ENCODE measurements at regions not wholly inside any gene's neighbourhood (a gene's known extent, or its start where the extent isn't known, plus 50 kb on each side); places are given as distances from the start of the nearest gene placed in this dataset.

DNA sequence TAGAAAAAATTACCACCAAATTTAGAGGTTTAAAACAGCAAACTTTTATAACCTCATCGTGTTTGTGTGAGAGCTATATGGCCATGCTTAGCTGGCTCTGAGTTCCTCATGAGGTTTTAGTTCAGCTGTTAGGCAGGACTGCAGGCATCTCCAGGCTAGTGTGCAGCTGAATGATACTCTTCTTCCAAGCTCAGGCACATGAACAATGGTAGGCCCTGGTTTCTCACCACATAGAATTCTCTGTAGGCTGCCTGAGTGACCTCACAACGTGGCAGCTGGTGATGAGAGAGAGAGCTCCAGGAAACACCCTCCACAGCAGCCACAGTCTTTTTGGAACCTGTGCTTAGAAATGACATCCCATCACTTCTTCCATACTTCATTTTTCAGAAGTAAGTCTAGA is 540.6 kb upstream of the MIR17HG start:
- DNase-seq: no peak
- H3K4me2 ChIP-seq (ENCODE audit: low read length): no peak overlapping the region
- H2AFZ ChIP-seq (ENCODE audit: insufficient read depth, low read length, poor library complexity): no peak overlapping the region
- H3K4me3 ChIP-seq (ENCODE audit: low read depth, low read length): no peak overlapping the region
- no peak overlapping the region for H4K8ac ChIP-seq (ENCODE audit: low read depth, low read length)
- H3K79me2 ChIP-seq (ENCODE audit: control insufficient read depth, insufficient read depth, low read length, poor library complexity): no peaks in the 10 kb centered on the region
- no peak overlapping the region for H3K9ac ChIP-seq (ENCODE audit: low read length)
- no peaks in the 10 kb centered on the region for H3K9me3 ChIP-seq (ENCODE audit: insufficient read depth, low read depth, low read length)
- no peak overlapping the region for H2BK120ac ChIP-seq (ENCODE audit: insufficient read depth, low read length, poor library complexity)
- H3K4ac ChIP-seq (ENCODE audit: low read depth, low read length): no peak overlapping the region
- WGBS (ENCODE audit: extremely low coverage, insufficient coverage, insufficient read length): no CpG with 5 or more reads among the region's 2 CpGs
- no peak overlapping the region for H4K12ac ChIP-seq (ENCODE audit: low read depth, low read length)
- no peak overlapping the region for H2BK5ac ChIP-seq (ENCODE audit: low read depth, low read length, poor library complexity)
- H2BK12ac ChIP-seq (ENCODE audit: low read length): no peak overlapping the region
- H3K23ac ChIP-seq (ENCODE audit: low read length): no peak overlapping the region
- no peaks in the 10 kb centered on the region for H3K36me3 ChIP-seq (ENCODE audit: control insufficient read depth in 1 of 2, insufficient read depth in 2 of 2, low read length in 2 of 2)
- no peak overlapping the region for H2AK5ac ChIP-seq (ENCODE audit: low read length)
- no peak overlapping the region for H3K14ac ChIP-seq (ENCODE audit: low read length)
- no peaks in the 10 kb centered on the region for H3K27me3 ChIP-seq (ENCODE audit: insufficient read depth, low read length)
- H3K18ac ChIP-seq (ENCODE audit: low read length): no peak overlapping the region
- no peaks in the 10 kb centered on the region for H3K4me1 ChIP-seq (ENCODE audit: control insufficient read depth in 1 of 2, insufficient read depth in 2 of 2, low read length in 2 of 2)
- no peak overlapping the region for H4K91ac ChIP-seq (ENCODE audit: low read depth, low read length)
- no peaks in the 10 kb centered on the region for H3K79me1 ChIP-seq (ENCODE audit: low read length)
- H3K27ac ChIP-seq (ENCODE audit: low read depth, low read length): no peak overlapping the region

DNA sequence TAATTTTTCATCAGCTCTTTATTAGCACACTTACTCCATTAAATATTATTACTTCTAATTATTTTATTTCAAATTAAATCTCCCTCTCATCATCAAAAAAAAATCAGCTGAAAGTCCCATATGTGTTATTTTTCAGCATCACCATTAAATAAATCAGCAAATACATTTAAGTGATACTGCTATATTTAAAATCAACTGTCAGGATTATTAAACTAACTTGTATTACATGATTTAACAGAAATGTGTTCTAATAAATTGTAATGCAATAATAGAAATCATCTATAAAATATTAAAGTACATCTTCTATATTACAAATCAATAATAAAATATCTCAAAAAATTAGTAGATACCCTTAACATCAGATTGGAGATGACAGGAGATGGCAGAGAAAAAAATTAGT is 538.6 kb upstream of the MIR17HG start:
- Histone ChIP-seq H2BK120ac (ENCODE audit: insufficient read depth, low read length, poor library complexity) (no peak overlapping the region), H3K4ac (ENCODE audit: low read depth, low read length) (no peak overlapping the region), H3K4me2 (ENCODE audit: low read length) (no peak overlapping the region), H3K27ac (ENCODE audit: low read depth, low read length) (no peak overlapping the region), H3K4me3 (ENCODE audit: low read depth, low read length) (no peak overlapping the region), H4K12ac (ENCODE audit: low read depth, low read length) (no peak overlapping the region), H4K8ac (ENCODE audit: low read depth, low read length) (no peak overlapping the region), H3K9ac (ENCODE audit: low read length) (no peak overlapping the region), H3K4me1 (ENCODE audit: control insufficient read depth in 1 of 2, insufficient read depth in 2 of 2, low read length in 2 of 2) (no peaks in the 10 kb centered on the region), H2AFZ (ENCODE audit: insufficient read depth, low read length, poor library complexity) (no peak overlapping the region), H2BK12ac (ENCODE audit: low read length) (no peak overlapping the region), H4K91ac (ENCODE audit: low read depth, low read length) (no peak overlapping the region), H3K18ac (ENCODE audit: low read length) (no peak overlapping the region), H3K27me3 (ENCODE audit: insufficient read depth, low read length) (no peaks in the 10 kb centered on the region), H3K36me3 (ENCODE audit: control insufficient read depth in 1 of 2, insufficient read depth in 2 of 2, low read length in 2 of 2) (no peaks in the 10 kb centered on the region), H3K23ac (ENCODE audit: low read length) (no peak overlapping the region), H3K9me3 (ENCODE audit: insufficient read depth, low read depth, low read length) (no peaks in the 10 kb centered on the region), H3K79me1 (ENCODE audit: low read length) (no peaks in the 10 kb centered on the region), H2BK5ac (ENCODE audit: low read depth, low read length, poor library complexity) (no peak overlapping the region), H3K79me2 (ENCODE audit: control insufficient read depth, insufficient read depth, low read length, poor library complexity) (no peaks in the 10 kb centered on the region), H3K14ac (ENCODE audit: low read length) (no peak overlapping the region), H2AK5ac (ENCODE audit: low read length) (no peak overlapping the region)
- DNase-seq: no peak

- no peak overlapping the region for H4K91ac ChIP-seq (ENCODE audit: low read depth, low read length)
- H3K79me2 ChIP-seq (ENCODE audit: control insufficient read depth, insufficient read depth, low read length, poor library complexity): no peaks in the 10 kb centered on the region
- no peaks in the 10 kb centered on the region for H3K4me1 ChIP-seq (ENCODE audit: control insufficient read depth in 1 of 2, insufficient read depth in 2 of 2, low read length in 2 of 2)
- no peaks in the 10 kb centered on the region for H3K36me3 ChIP-seq (ENCODE audit: control insufficient read depth in 1 of 2, insufficient read depth in 2 of 2, low read length in 2 of 2)
- H3K9me3 ChIP-seq (ENCODE audit: insufficient read depth, low read depth, low read length): no peaks in the 10 kb centered on the region
- H4K8ac ChIP-seq (ENCODE audit: low read depth, low read length): no peak overlapping the region
- H3K79me1 ChIP-seq (ENCODE audit: low read length): no peaks in the 10 kb centered on the region
- H2BK12ac ChIP-seq (ENCODE audit: low read length): no peak overlapping the region
- WGBS (ENCODE audit: extremely low coverage, insufficient coverage, insufficient read length): no CpG with 5 or more reads among the region's 2 CpGs
- no peak overlapping the region for H3K27ac ChIP-seq (ENCODE audit: low read depth, low read length)
- H3K14ac ChIP-seq (ENCODE audit: low read length): no peak overlapping the region
- H2BK120ac ChIP-seq (ENCODE audit: insufficient read depth, low read length, poor library complexity): no peak overlapping the region
- H2AFZ ChIP-seq (ENCODE audit: insufficient read depth, low read length, poor library complexity): no peak overlapping the region
- H2AK5ac ChIP-seq (ENCODE audit: low read length): no peak overlapping the region
- no peaks in the 10 kb centered on the region for H3K27me3 ChIP-seq (ENCODE audit: insufficient read depth, low read length)
- DNase-seq: no peak
- H3K9ac ChIP-seq (ENCODE audit: low read length): no peak overlapping the region
- H3K23ac ChIP-seq (ENCODE audit: low read length): no peak overlapping the region
- H3K4me2 ChIP-seq (ENCODE audit: low read length): no peak overlapping the region
- H3K4me3 ChIP-seq (ENCODE audit: low read depth, low read length): no peak overlapping the region
- no peak overlapping the region for H2BK5ac ChIP-seq (ENCODE audit: low read depth, low read length, poor library complexity)
- H3K4ac ChIP-seq (ENCODE audit: low read depth, low read length): no peak overlapping the region
- no peak overlapping the region for H4K12ac ChIP-seq (ENCODE audit: low read depth, low read length)
- H3K18ac ChIP-seq (ENCODE audit: low read length): no peak overlapping the region
Observed at GRCh38 chr13:90824032-90824431, 523.5 kb upstream of the MIR17HG start.

- Histone ChIP-seq H4K91ac (ENCODE audit: low read depth, low read length) (no peak overlapping the region), H3K23ac (ENCODE audit: low read length) (no peak overlapping the region), H3K79me2 (ENCODE audit: control insufficient read depth, insufficient read depth, low read length, poor library complexity) (no peaks in the 10 kb centered on the region), H2AFZ (ENCODE audit: insufficient read depth, low read length, poor library complexity) (no peak overlapping the region), H3K27me3 (ENCODE audit: insufficient read depth, low read length) (no peaks in the 10 kb centered on the region), H3K4me1 (ENCODE audit: control insufficient read depth in 1 of 2, insufficient read depth in 2 of 2, low read length in 2 of 2) (no peaks in the 10 kb centered on the region), H2BK5ac (ENCODE audit: low read depth, low read length, poor library complexity) (no peak overlapping the region), H3K79me1 (ENCODE audit: low read length) (no peaks in the 10 kb centered on the region), H3K36me3 (ENCODE audit: control insufficient read depth in 1 of 2, insufficient read depth in 2 of 2, low read length in 2 of 2) (no peaks in the 10 kb centered on the region), H3K18ac (ENCODE audit: low read length) (no peak overlapping the region), H3K27ac (ENCODE audit: low read depth, low read length) (no peak overlapping the region), H2BK12ac (ENCODE audit: low read length) (no peak overlapping the region), H2BK120ac (ENCODE audit: insufficient read depth, low read length, poor library complexity) (no peak overlapping the region), H3K14ac (ENCODE audit: low read length) (no peak overlapping the region), H3K9ac (ENCODE audit: low read length) (no peak overlapping the region), H3K4ac (ENCODE audit: low read depth, low read length) (no peak overlapping the region), H4K12ac (ENCODE audit: low read depth, low read length) (no peak overlapping the region), H2AK5ac (ENCODE audit: low read length) (no peak overlapping the region), H3K4me2 (ENCODE audit: low read length) (no peak overlapping the region), H3K9me3 (ENCODE audit: insufficient read depth, low read depth, low read length) (no peaks in the 10 kb centered on the region), H4K8ac (ENCODE audit: low read depth, low read length) (no peak overlapping the region), H3K4me3 (ENCODE audit: low read depth, low read length) (no peak overlapping the region)
- DNase-seq: no peak
- no CpG with 5 or more reads among the region's 2 CpGs for WGBS (ENCODE audit: extremely low coverage, insufficient coverage, insufficient read length)
Observed at GRCh38 chr13:90826688-90827087, 520.8 kb upstream of the MIR17HG start.

DNA sequence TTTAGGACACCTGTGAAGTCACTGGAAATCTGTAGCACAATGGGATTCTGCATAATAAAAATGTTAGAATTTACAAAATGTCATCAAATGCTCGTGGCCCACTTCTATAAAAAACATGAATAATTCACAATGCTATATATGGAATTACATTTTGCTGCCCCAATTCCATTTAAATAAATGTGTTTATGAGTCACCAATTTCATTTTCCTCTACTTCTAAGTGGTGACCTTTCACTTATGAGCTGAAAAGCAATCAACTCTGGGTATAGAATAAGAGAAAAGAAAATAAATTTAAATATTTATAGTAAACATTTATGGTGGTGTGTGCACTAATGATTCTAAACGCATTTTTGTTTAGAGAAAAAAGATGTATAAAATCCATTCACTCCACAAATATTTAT is 516.7 kb upstream of the MIR17HG start:
- no peaks in the 10 kb centered on the region for H3K9me3 ChIP-seq (ENCODE audit: insufficient read depth, low read depth, low read length)
- no peak overlapping the region for H4K8ac ChIP-seq (ENCODE audit: low read depth, low read length)
- H3K4me1 ChIP-seq (ENCODE audit: control insufficient read depth in 1 of 2, insufficient read depth in 2 of 2, low read length in 2 of 2): no peaks in the 10 kb centered on the region
- H2AK5ac ChIP-seq (ENCODE audit: low read length): no peak overlapping the region
- H3K9ac ChIP-seq (ENCODE audit: low read length): no peak overlapping the region
- no peak for DNase-seq
- H4K12ac ChIP-seq (ENCODE audit: low read depth, low read length): no peak overlapping the region
- WGBS (ENCODE audit: extremely low coverage, insufficient coverage, insufficient read length): no CpG with 5 or more reads among the region's 2 CpGs
- H2BK12ac ChIP-seq (ENCODE audit: low read length): no peak overlapping the region
- no peaks in the 10 kb centered on the region for H3K79me1 ChIP-seq (ENCODE audit: low read length)
- no peaks in the 10 kb centered on the region for H3K79me2 ChIP-seq (ENCODE audit: control insufficient read depth, insufficient read depth, low read length, poor library complexity)
- no peak overlapping the region for H4K91ac ChIP-seq (ENCODE audit: low read depth, low read length)
- H3K4me3 ChIP-seq (ENCODE audit: low read depth, low read length): no peak overlapping the region
- H3K23ac ChIP-seq (ENCODE audit: low read length): no peak overlapping the region
- H3K36me3 ChIP-seq (ENCODE audit: control insufficient read depth in 1 of 2, insufficient read depth in 2 of 2, low read length in 2 of 2): no peaks in the 10 kb centered on the region
- no peak overlapping the region for H2BK5ac ChIP-seq (ENCODE audit: low read depth, low read length, poor library complexity)
- no peak overlapping the region for H2BK120ac ChIP-seq (ENCODE audit: insufficient read depth, low read length, poor library complexity)
- no peaks in the 10 kb centered on the region for H3K27me3 ChIP-seq (ENCODE audit: insufficient read depth, low read length)
- H3K4ac ChIP-seq (ENCODE audit: low read depth, low read length): no peak overlapping the region
- no peak overlapping the region for H3K4me2 ChIP-seq (ENCODE audit: low read length)
- no peak overlapping the region for H3K14ac ChIP-seq (ENCODE audit: low read length)
- H3K18ac ChIP-seq (ENCODE audit: low read length): no peak overlapping the region
- H2AFZ ChIP-seq (ENCODE audit: insufficient read depth, low read length, poor library complexity): no peak overlapping the region
- H3K27ac ChIP-seq (ENCODE audit: low read depth, low read length): no peak overlapping the region

Data from trophoblast cell (in vitro differentiated cells and primary cell).